ENCODE measurements at regions not wholly inside any gene's neighbourhood (a gene's known extent, or its start where the extent isn't known, plus 50 kb on each side); places are given as distances from the start of the nearest gene placed in this dataset.

GRCh38 chr1:170856455-170856854, 78.9 kb upstream of the MROH9 start (continued):
- no peak for TF ChIP-seq ARID4B (CRISPR knock-in tag; IDR thresholded peaks at IDR 0.05)
- TF ChIP-seq PCBP2 (IDR thresholded peaks at IDR 0.05; ENCODE audit: low read depth, low read length, poor library complexity, severe bottlenecking), result no peak
- TF ChIP-seq ZNF354B (CRISPR knock-in tag; IDR thresholded peaks at IDR 0.05), result no peak
- no peak for TF ChIP-seq SREBF1 (IDR thresholded peaks at IDR 0.05; ENCODE audit: borderline replicate concordance, low read depth, low read length)
- no peak for TF ChIP-seq CTCF (IDR thresholded peaks at IDR 0.05 in 2 of 3, conservative IDR thresholded peaks at IDR 0.05 in 1 of 3; ENCODE audit: insufficient read depth in 2 of 3, low read depth in 1 of 3, low read length in 3 of 3)
- no peak for TF ChIP-seq ZNF431 (CRISPR knock-in tag; IDR thresholded peaks at IDR 0.05)
